ENCODE measurements at regions not wholly inside any gene's neighbourhood (a gene's known extent, or its start where the extent isn't known, plus 50 kb on each side); places are given as distances from the start of the nearest gene placed in this dataset.

DNA sequence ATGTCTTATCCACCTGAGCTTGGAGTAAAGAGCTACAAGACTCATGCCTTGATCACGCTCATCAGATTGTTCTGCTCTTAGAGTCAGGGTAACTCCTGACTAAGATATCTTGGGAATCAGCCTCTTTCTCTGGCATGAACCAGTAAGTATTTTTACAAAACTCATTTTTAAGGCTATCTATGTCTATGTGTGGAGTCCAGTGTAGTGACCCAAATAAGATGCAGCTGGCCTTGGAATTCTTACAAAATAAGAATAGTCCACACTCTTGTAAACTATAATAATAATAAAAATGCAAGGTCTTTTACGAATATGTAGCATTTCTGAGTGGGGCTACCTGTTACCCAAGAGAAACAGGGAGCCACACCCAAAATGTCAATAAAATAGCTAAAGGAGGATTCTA, 498.3 kb upstream of the SYT4 start:
- Histone ChIP-seq H3K27me3 (ENCODE audit: insufficient read depth in 3 of 3, low read length in 2 of 3) (no peaks in the 10 kb centered on the region), H3K36me3 (ENCODE audit: insufficient read depth in 1 of 2, low read depth in 1 of 2) (no peaks in the 10 kb centered on the region), H3K4me1 (no peaks in the 10 kb centered on the region), H3K4me3 (no peak overlapping the region), H3K27ac (no peak overlapping the region), H3K9me3 (no peaks in the 10 kb centered on the region)
- ATAC-seq = no peak
- intact Hi-C loops (cut with DNase I) = no loop called here
- no peak for DNase-seq
- 74 to 87% (median 79%) methylated on average over 2 of the region's 2 CpGs for WGBS, 3 donors
- TF ChIP-seq, protein P1, sequence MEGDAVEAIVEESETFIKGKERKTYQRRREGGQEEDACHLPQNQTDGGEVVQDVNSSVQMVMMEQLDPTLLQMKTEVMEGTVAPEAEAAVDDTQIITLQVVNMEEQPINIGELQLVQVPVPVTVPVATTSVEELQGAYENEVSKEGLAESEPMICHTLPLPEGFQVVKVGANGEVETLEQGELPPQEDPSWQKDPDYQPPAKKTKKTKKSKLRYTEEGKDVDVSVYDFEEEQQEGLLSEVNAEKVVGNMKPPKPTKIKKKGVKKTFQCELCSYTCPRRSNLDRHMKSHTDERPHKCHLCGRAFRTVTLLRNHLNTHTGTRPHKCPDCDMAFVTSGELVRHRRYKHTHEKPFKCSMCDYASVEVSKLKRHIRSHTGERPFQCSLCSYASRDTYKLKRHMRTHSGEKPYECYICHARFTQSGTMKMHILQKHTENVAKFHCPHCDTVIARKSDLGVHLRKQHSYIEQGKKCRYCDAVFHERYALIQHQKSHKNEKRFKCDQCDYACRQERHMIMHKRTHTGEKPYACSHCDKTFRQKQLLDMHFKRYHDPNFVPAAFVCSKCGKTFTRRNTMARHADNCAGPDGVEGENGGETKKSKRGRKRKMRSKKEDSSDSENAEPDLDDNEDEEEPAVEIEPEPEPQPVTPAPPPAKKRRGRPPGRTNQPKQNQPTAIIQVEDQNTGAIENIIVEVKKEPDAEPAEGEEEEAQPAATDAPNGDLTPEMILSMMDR (IDR thresholded peaks at IDR 0.05) = no peak

- TF ChIP-seq, protein P1 (IDR thresholded peaks at IDR 0.05) = no peak
- H3K27ac ChIP-seq = no peak overlapping the region
- H3K4me1 ChIP-seq = no peaks in the 10 kb centered on the region
- no peaks in the 10 kb centered on the region for H3K27me3 ChIP-seq (ENCODE audit: insufficient read depth in 3 of 3, low read length in 2 of 3)
- H3K36me3 ChIP-seq (ENCODE audit: insufficient read depth in 1 of 2, low read depth in 1 of 2) = no peaks in the 10 kb centered on the region
- intact Hi-C loops (cut with DNase I) = no loop called here
- DNase-seq = no peak
- ATAC-seq = no peak
- H3K9me3 ChIP-seq = no peaks in the 10 kb centered on the region
- 91 to 95% (median 94%) methylated on average over 2 of the region's 2 CpGs for WGBS, 3 donors
- no peak overlapping the region for H3K4me3 ChIP-seq
Observed at GRCh38 chr18:43776997-43777396, 499.7 kb upstream of the SYT4 start.

DNA sequence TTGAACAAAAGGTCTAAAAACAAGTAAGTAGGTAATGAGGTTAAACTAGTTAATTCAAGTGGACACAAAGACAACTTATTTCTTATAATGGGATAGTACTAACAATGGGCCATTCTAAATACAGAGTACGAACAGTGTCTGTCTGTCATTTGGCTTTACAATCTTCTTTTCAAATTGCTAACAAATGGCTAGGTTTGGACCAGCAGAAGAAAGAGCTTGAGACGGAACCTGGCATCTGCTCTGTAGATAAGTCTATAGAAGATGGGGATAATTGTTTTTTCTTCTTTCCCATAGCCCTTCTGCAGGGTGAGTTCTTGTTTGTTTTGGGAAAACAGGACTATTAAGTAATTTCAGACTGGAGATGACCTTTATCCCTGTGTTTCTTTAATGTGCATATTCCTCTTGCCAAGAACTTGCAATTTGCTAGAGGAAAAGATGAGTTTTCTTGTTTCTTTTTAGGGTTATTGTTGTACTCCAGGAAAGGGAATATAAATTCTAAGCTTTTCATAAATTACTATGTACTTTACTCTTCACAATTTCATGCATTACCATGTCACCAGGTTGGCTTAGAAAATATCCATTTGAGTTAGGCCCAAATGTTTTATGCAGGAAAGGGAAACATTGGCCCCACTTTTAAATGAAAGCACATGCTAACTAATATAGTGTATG, 500.5 kb upstream of the SYT4 start:
- H3K4me3 ChIP-seq = no peak overlapping the region
- ATAC-seq (no peak), DNase-seq (no peak)
- H3K27me3 ChIP-seq (ENCODE audit: insufficient read depth in 3 of 3, low read length in 2 of 3) = no peaks in the 10 kb centered on the region
- 55 to 82% (median 71%) methylated on average over 2 of the region's 2 CpGs for WGBS, 3 donors
- H3K4me1 ChIP-seq = no peaks in the 10 kb centered on the region
- no peaks in the 10 kb centered on the region for H3K36me3 ChIP-seq (ENCODE audit: insufficient read depth in 1 of 2, low read depth in 1 of 2)
- TF ChIP-seq, protein P1 (IDR thresholded peaks at IDR 0.05) = no peak
- intact Hi-C loops (cut with DNase I) = no loop called here
- H3K9me3 ChIP-seq = no peaks in the 10 kb centered on the region
- H3K27ac ChIP-seq = no peak overlapping the region

GRCh38 chr18:43780782-43781340, 503.6 kb upstream of the SYT4 start:
- 59 to 79% (median 63%) methylated on average over 2 of the region's 2 CpGs for WGBS, 3 donors

More at GRCh38 chr18:43780782-43781340, 503.6 kb upstream of the SYT4 start:
- Histone ChIP-seq H3K4me3 (no peak overlapping the region), H3K27ac (no peak overlapping the region), H3K27me3 (ENCODE audit: insufficient read depth in 3 of 3, low read length in 2 of 3) (no peaks in the 10 kb centered on the region), H3K4me1 (no peaks in the 10 kb centered on the region), H3K36me3 (ENCODE audit: insufficient read depth in 1 of 2, low read depth in 1 of 2) (no peaks in the 10 kb centered on the region), H3K9me3 (no peaks in the 10 kb centered on the region)
- no peak for ATAC-seq
- no peak for DNase-seq
- intact Hi-C loops (cut with DNase I) = no loop called here
- TF ChIP-seq, protein P1 (IDR thresholded peaks at IDR 0.05) = no peak
